Activated CD4-positive, alpha-beta memory T cell treated with anti-CD3 and anti-CD28 coated beads, Interleukin-2, amount 10 ng/mL, durations not matched to agents 7 days and 5 days (primary cell): ENCODE measurements at regions not wholly inside any gene's neighbourhood (a gene's known extent, or its start where the extent isn't known, plus 50 kb on each side); places are given as distances from the start of the nearest gene placed in this dataset.

ENCODE experiments used
- CTCF ChIA-PET: fragments of 350-600 bp; sonication (Branson Sonifier 250); formaldehyde crosslinking; loops from one replicate; lab custom pipeline; 2021; ENCODE audit warnings: antibody characterized with exemption, inconsistent platforms; lab: Charles Lee
- POLR2A ChIA-PET: fragments of 350-600 bp; sonication (Branson Sonifier 250); formaldehyde crosslinking; loops from one replicate; lab custom pipeline; 2021; ENCODE audit warnings: antibody characterized with exemption; lab: Charles Lee
- DNase-seq: peaks from one replicate; pipeline ENCODE4 v3.0.0-alpha.2; 2020
- H3K27ac Mint-ChIP-seq: one replicate; pipeline ENCODE4 v1.8.0; 2021; ENCODE audit warnings: mild to moderate bottlenecking, mixed read lengths
- H3K27me3 Mint-ChIP-seq: one replicate; pipeline ENCODE4 v1.8.0; 2021; ENCODE audit warnings: mixed read lengths
- H3K36me3 Mint-ChIP-seq: one replicate; pipeline ENCODE4 v1.8.0; 2021; ENCODE audit warnings: low read depth, mixed read lengths
- H3K4me1 Mint-ChIP-seq: one replicate; pipeline ENCODE4 v1.8.0; 2021; ENCODE audit warnings: mixed read lengths
- H3K4me3 Mint-ChIP-seq: one replicate; pipeline ENCODE4 v1.8.0; 2021; ENCODE audit warnings: mild to moderate bottlenecking, mixed read lengths
- H3K9me3 Mint-ChIP-seq: one replicate; pipeline ENCODE4 v1.8.0; 2021; ENCODE audit warnings: mixed read lengths

DNA sequence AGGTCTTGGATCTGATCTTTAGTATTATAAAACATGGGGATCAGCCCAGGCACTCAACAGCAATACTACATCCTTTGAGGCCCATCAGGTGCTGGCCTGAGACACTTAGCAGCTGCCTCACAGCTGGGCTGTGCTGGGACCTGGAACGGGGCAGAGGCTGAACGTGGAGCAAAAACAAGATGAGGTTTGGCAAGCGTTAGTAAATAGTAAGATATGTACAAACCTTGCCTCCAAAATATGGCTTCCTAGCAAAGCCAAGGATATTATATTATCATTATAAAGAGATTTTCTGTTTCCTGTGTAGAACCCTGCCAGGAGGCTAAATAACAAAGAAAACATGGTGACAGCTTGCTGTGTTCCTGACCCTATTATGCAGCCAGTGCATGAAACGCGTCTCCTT, 60.0 kb upstream of the SPON1 start:
- ChIA-PET POLR2A (no interaction called here), CTCF (no interaction called here)
- Mint-ChIP-seq H3K4me3 (no peak overlapping the region), H3K4me1 (no peaks in the 10 kb centered on the region), H3K27ac (no peak overlapping the region), H3K36me3 (no peaks in the 10 kb centered on the region), H3K27me3 (peaks cover 11% of the 10 kb centered on the region), H3K9me3 (peaks cover 10% of the 10 kb centered on the region)
- DNase-seq, result no peak

DNA sequence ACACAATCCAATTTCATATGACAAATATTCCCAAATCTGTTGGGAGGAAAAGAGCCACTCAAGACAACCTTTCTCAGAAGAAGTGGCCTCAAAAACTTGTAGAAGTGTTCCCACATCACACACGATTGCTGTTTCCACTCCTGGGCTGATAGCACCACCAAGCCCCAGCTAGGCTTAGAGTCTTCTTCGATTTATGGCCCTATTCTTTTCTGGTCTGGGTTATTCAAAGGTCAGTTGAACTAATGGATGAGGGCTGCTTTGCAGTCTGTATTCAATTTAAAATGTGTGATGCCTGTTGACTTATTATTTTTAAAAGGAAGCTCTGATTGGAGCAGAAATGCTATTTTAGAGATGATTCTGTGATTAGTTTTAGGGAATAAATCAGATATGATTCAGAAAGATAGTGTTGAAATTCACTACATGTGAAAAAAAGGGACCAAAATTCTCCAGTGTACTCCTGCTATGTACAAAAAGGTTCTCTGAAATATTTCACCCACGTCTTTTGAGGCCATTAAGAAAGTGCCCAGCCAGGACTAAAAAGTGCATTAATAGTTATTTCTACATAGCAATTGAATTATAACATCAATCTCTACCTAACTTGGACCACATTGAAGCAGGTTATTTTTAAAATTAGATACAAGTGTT, 57.3 kb upstream of the SPON1 start:
- no peak overlapping the region for H3K4me3 Mint-ChIP-seq
- H3K4me1 Mint-ChIP-seq, result no peaks in the 10 kb centered on the region
- DNase-seq, result no peak
- no peaks in the 10 kb centered on the region for H3K36me3 Mint-ChIP-seq
- CTCF ChIA-PET, result no interaction called here
- H3K27ac Mint-ChIP-seq, result no peak overlapping the region
- peaks cover 10% of the 10 kb centered on the region for H3K9me3 Mint-ChIP-seq
- POLR2A ChIA-PET, result no interaction called here
- peaks cover 9% of the 10 kb centered on the region for H3K27me3 Mint-ChIP-seq

DNA sequence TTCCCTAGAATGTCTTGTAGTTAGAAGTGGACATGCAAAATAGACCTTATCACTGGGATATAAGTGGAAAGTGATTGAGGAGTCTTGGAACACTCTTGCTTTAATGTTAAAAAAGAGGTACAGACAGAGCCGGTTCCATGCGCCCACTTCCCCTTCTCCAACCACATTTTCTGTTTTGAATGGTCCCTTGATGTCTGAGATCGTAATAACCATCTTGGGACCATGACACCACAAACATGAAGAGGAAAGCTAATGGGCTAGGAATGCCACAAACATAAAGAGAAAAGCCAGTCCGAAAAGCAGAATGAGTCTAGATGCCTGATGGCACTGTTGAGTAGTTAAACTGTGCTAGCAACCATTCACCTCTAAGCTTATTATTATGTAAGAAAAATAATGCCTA, 54.8 kb upstream of the SPON1 start:
- Mint-ChIP-seq H3K4me1 (no peaks in the 10 kb centered on the region), H3K36me3 (no peaks in the 10 kb centered on the region), H3K27me3 (peaks cover 5% of the 10 kb centered on the region), H3K4me3 (no peak overlapping the region), H3K27ac (no peak overlapping the region), H3K9me3 (peaks cover 10% of the 10 kb centered on the region)
- DNase-seq, result no peak
- CTCF ChIA-PET, result no interaction called here
- POLR2A ChIA-PET, result no interaction called here

DNA sequence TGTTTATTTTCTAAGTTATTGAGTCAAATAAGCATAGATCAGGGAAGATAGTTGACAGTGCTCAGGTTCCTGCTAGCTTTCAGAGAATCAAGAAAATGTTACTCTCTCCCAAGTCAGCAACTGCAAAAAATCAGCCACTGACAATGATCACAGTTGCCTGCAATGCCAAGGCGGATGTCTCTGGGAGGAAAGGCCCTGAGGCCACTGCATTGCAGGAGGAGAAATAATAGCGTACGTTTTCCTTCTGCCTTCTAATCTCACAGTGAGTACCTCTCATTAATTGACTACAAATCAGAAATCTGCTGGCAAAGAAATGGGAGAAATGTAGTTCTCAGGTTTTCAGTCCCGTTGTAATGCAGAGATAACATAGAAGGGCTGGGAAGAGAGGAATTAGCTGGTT, 54.0 kb upstream of the SPON1 start:
- Mint-ChIP-seq H3K4me3 (no peak overlapping the region), H3K9me3 (peaks cover 10% of the 10 kb centered on the region), H3K27me3 (peaks cover 5% of the 10 kb centered on the region), H3K4me1 (no peaks in the 10 kb centered on the region), H3K27ac (no peak overlapping the region), H3K36me3 (no peaks in the 10 kb centered on the region)
- no peak for DNase-seq
- ChIA-PET CTCF (interaction anchor here (0.7 kb wide), 2 partner anchors 97 to 1188 kb away, joined by 3 to 4 read pairs; no protein-coding TSS in a partner anchor), POLR2A (no interaction called here)
